Breast epithelium (tissue), 3 donors: ENCODE measurements at regions not wholly inside any gene's neighbourhood (a gene's known extent, or its start where the extent isn't known, plus 50 kb on each side); places are given as distances from the start of the nearest gene placed in this dataset.

Experiments used
- POLR2A ChIP-seq: fragments of 450-650 bp; IDR thresholded peaks from one replicate; pipeline ENCODE4 v1.6.1; 2016; ENCODE audit warnings: antibody characterized with exemption, mild to moderate bottlenecking, moderate library complexity
- POLR2AphosphoS5 ChIP-seq, 3 donors: sonication (generic); formaldehyde crosslinking; IDR thresholded peaks; one replicate each; pipeline ENCODE4 v1.6.1; 2017; ENCODE audit warnings: antibody characterized with exemption in 3 of 3
- TF ChIP-seq, protein P1 (sequence below), 3 donors: fragments of 450-650 bp; IDR thresholded peaks; one replicate each; pipeline ENCODE4 v1.5.1; 2016 to 2017; ENCODE audit warnings: antibody characterized with exemption in 3 of 3, mild to moderate bottlenecking in 3 of 3, moderate library complexity in 3 of 3

DNA sequence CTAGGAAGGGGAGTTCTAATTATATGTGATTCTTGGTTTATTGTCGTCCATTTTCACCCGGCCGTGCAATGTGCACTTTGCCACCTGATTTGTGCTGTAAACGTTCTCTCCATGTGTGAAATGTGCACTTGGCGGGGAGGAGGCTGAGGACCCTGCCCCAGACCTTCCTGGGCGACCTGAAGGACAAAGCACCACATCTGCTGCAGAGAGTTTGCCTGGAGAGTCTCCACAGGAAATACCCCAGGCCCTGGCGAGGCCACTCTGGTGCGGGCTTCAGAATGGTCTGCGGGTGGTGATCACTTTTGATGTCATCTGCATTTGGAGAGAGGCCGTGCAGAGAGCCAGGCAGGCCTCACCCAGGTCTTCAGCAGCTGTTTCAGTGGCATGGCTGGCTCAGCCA lies 224.7 kb downstream of the BRD1 start:
- TF ChIP-seq, protein P1, sequence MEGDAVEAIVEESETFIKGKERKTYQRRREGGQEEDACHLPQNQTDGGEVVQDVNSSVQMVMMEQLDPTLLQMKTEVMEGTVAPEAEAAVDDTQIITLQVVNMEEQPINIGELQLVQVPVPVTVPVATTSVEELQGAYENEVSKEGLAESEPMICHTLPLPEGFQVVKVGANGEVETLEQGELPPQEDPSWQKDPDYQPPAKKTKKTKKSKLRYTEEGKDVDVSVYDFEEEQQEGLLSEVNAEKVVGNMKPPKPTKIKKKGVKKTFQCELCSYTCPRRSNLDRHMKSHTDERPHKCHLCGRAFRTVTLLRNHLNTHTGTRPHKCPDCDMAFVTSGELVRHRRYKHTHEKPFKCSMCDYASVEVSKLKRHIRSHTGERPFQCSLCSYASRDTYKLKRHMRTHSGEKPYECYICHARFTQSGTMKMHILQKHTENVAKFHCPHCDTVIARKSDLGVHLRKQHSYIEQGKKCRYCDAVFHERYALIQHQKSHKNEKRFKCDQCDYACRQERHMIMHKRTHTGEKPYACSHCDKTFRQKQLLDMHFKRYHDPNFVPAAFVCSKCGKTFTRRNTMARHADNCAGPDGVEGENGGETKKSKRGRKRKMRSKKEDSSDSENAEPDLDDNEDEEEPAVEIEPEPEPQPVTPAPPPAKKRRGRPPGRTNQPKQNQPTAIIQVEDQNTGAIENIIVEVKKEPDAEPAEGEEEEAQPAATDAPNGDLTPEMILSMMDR (IDR thresholded peaks at IDR 0.05), result no peak
- TF ChIP-seq POLR2A, result no peak
- no peak for TF ChIP-seq POLR2AphosphoS5 (IDR thresholded peaks at IDR 0.05)
